ENCODE measurements at regions not wholly inside any gene's neighbourhood (a gene's known extent, or its start where the extent isn't known, plus 50 kb on each side); places are given as distances from the start of the nearest gene placed in this dataset.
"Not testable (repeated sequence)": the region's sequence is repeated elsewhere in the genome, so short reads cannot be mapped to it uniquely, and the experiment has no call there.

DNA sequence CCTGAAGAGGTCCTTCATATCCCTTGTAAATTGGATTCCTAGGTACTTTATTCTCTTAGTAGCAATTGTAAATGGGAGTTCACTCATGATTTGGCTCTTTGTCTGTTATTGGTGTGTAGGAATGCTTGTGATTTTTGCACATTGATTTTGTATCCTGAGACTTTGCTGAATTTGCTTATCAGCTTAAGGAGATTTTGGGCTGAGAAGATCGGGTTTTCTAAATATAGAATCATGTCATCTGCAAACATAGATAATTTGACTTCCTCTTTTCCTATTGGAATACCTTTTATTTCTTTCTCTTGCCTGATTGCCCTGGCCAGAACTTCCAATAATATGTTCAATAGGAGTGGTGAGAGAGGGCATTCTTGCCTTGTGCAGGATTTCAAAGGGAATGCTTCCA is 191.9 kb downstream of the PRELID2 start:
- H3K9me3 ChIP-seq (ENCODE audit: low read length); H3K36me3 ChIP-seq (replicated peaks in 1 of 2; ENCODE audit: control insufficient read depth in 1 of 2, insufficient read depth in 2 of 2, low read length in 2 of 2); H3K27ac ChIP-seq (ENCODE audit: extremely low read length, insufficient read depth, low read length); H3K27me3 ChIP-seq (ENCODE audit: control insufficient read depth in 1 of 2, insufficient read depth in 2 of 2, low read length in 2 of 2); in situ Hi-C loops (cut with HindIII; ENCODE audit: extremely low pct_ligation_motif_present, low pct_unique_long_range_greater_than_20kb); H4K20me1 ChIP-seq (ENCODE audit: insufficient read depth, low read length); H3K79me2 ChIP-seq (ENCODE audit: insufficient read depth, low read length); H2AFZ ChIP-seq (ENCODE audit: low read length); H3K4me1 ChIP-seq (ENCODE audit: insufficient read depth, low read length); POLR2A ChIA-PET; ATAC-seq; H3K4me3 ChIP-seq (replicated peaks in 1 of 3; ENCODE audit: insufficient read depth in 1 of 3, low read depth in 2 of 3, low read length in 3 of 3); intact Hi-C loops (cut with micrococcal nuclease; ENCODE audit: unreplicated experiment); H3K9ac ChIP-seq (ENCODE audit: insufficient read depth, low read depth, low read length); FAIRE-seq; H3K4me2 ChIP-seq (ENCODE audit: low read depth, low read length); DNase-seq (ENCODE audit: low spot score); BruUV-seq (replicated peaks); CTCF ChIA-PET (ENCODE audit: low intra/inter-chr PET ratio, low total read pairs): not testable (repeated sequence)
- 6% methylated on average over 1 of the region's 1 CpG for WGBS (ENCODE audit: low lambda C conversion rate)

GRCh38 chr5:145637396-145637795 is 197.7 kb downstream of the PRELID2 start:
- Histone ChIP-seq H3K4me2 (ENCODE audit: low read depth, low read length) (no peak overlapping the region), H3K9me3 (ENCODE audit: low read length) (no peaks in the 10 kb centered on the region), H3K4me1 (ENCODE audit: insufficient read depth, low read length) (no peaks in the 10 kb centered on the region), H3K27ac (ENCODE audit: extremely low read length, insufficient read depth, low read length) (no peak overlapping the region), H4K20me1 (ENCODE audit: insufficient read depth, low read length) (no peaks in the 10 kb centered on the region), H3K79me2 (ENCODE audit: insufficient read depth, low read length) (no peaks in the 10 kb centered on the region), H3K27me3 (ENCODE audit: control insufficient read depth in 1 of 2, insufficient read depth in 2 of 2, low read length in 2 of 2) (no peaks in the 10 kb centered on the region), H2AFZ (ENCODE audit: low read length) (no peak overlapping the region), H3K4me3 (replicated peaks in 1 of 3; ENCODE audit: insufficient read depth in 1 of 3, low read depth in 2 of 3, low read length in 3 of 3) (no peak overlapping the region), H3K36me3 (replicated peaks in 1 of 2; ENCODE audit: control insufficient read depth in 1 of 2, insufficient read depth in 2 of 2, low read length in 2 of 2) (no peaks in the 10 kb centered on the region), H3K9ac (ENCODE audit: insufficient read depth, low read depth, low read length) (no peak overlapping the region)
- TF ChIP-seq CBX5 (CRISPR knock-in tag; IDR thresholded peaks at IDR 0.05; ENCODE audit: borderline replicate concordance) (no peak), ZKSCAN5 (CRISPR knock-in tag; IDR thresholded peaks at IDR 0.05) (no peak), SRSF4 (IDR thresholded peaks at IDR 0.05; ENCODE audit: low read depth, low read length, poor library complexity, severe bottlenecking) (no peak), ADNP (CRISPR knock-in tag; IDR thresholded peaks at IDR 0.05) (no peak), ZNF143 (CRISPR knock-in tag; IDR thresholded peaks at IDR 0.05) (no peak), ZSCAN9 (CRISPR knock-in tag; IDR thresholded peaks at IDR 0.05; ENCODE audit: borderline replicate concordance) (no peak), NONO (IDR thresholded peaks at IDR 0.05) (no peak), NONO (CRISPR knock-in tag; conservative IDR thresholded peaks at IDR 0.05) (no peak), ZNF251 (CRISPR knock-in tag; IDR thresholded peaks at IDR 0.05) (no peak), TBL1XR1 (IDR thresholded peaks at IDR 0.05; ENCODE audit: borderline replicate concordance, low read length, partially characterized antibody) (no peak), RELA (CRISPR knock-in tag; IDR thresholded peaks at IDR 0.05) (no peak), KDM4B (CRISPR knock-in tag; IDR thresholded peaks at IDR 0.05) (no peak), ESRRA (CRISPR knock-in tag; IDR thresholded peaks at IDR 0.05; ENCODE audit: low read depth) (no peak)
- TF ChIP-seq, protein P1, sequence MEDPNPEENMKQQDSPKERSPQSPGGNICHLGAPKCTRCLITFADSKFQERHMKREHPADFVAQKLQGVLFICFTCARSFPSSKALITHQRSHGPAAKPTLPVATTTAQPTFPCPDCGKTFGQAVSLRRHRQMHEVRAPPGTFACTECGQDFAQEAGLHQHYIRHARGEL (CRISPR knock-in tag; IDR thresholded peaks at IDR 0.05): no peak
- TF ChIP-seq, protein P2, sequence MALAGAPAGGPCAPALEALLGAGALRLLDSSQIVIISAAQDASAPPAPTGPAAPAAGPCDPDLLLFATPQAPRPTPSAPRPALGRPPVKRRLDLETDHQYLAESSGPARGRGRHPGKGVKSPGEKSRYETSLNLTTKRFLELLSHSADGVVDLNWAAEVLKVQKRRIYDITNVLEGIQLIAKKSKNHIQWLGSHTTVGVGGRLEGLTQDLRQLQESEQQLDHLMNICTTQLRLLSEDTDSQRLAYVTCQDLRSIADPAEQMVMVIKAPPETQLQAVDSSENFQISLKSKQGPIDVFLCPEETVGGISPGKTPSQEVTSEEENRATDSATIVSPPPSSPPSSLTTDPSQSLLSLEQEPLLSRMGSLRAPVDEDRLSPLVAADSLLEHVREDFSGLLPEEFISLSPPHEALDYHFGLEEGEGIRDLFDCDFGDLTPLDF (CRISPR knock-in tag; IDR thresholded peaks at IDR 0.05): no peak
- CTCF ChIA-PET (ENCODE audit: low intra/inter-chr PET ratio, low total read pairs): no interaction called here
- intact Hi-C loops (cut with micrococcal nuclease; ENCODE audit: unreplicated experiment): no loop called here
- no TSS peak for BruUV-seq (replicated peaks)
- ATAC-seq: no peak
- POLR2A ChIA-PET: no interaction called here
- in situ Hi-C loops (cut with HindIII; ENCODE audit: extremely low pct_ligation_motif_present, low pct_unique_long_range_greater_than_20kb): no loop called here
- no peak for FAIRE-seq
- DNase-seq (ENCODE audit: low spot score): no peak

Measured in HepG2 (cell line).